Dendritic cell treated with granulocyte-macrophage colony-stimulating factor and Interleukin-4, amounts not matched to agents 40 ng/mL and 50 ng/mL, for 4 days (primary cell): ENCODE measurements at regions not wholly inside any gene's neighbourhood (a gene's known extent, or its start where the extent isn't known, plus 50 kb on each side); places are given as distances from the start of the nearest gene placed in this dataset.

Source experiments
- H3K27ac Mint-ChIP-seq: one replicate; pipeline ENCODE4 v1.8.0; 2022; ENCODE audit warnings: mild to moderate bottlenecking, mixed read lengths
- H3K27me3 Mint-ChIP-seq: one replicate; pipeline ENCODE4 v1.8.0; 2022; ENCODE audit warnings: mild to moderate bottlenecking, mixed read lengths
- H3K36me3 Mint-ChIP-seq: one replicate; pipeline ENCODE4 v1.8.0; 2022; ENCODE audit warnings: low read depth, mixed read lengths
- H3K4me1 Mint-ChIP-seq: one replicate; pipeline ENCODE4 v1.8.0; 2022; ENCODE audit warnings: low read depth, mixed read lengths
- H3K4me3 Mint-ChIP-seq: one replicate; pipeline ENCODE4 v1.8.0; 2022; ENCODE audit warnings: mild to moderate bottlenecking, moderate library complexity, mixed read lengths
- H3K9me3 Mint-ChIP-seq: one replicate; pipeline ENCODE4 v1.8.0; 2022; ENCODE audit warnings: mixed read lengths
- intact Hi-C: fragments of 100-400 bp; cut with micrococcal nuclease; formaldehyde crosslinking; loops from one replicate; pipeline ENCODE4 v1.15.0; 2022

DNA sequence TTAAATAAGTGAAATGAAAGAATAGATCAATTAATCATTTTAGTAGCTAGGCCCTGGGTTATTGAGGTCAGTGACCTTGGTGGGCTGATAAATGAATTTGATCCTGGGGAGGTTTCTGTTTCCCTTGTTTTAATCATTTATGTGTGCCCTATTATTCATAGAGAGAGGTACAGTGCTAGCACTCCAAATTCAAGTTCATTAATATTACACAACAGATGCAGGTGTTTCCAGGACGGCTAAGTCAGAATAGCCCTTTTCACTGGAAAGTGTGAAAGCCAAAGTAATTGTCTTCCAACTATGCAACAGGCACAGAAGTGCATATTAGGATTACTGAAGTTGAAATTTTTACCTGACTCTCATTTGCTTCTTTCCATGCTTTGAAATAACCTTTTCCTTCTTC lies 61.7 kb upstream of the SGK1 start:
- peak overlapping the region; percentile 26 for H3K27ac Mint-ChIP-seq
- no peaks in the 10 kb centered on the region for H3K36me3 Mint-ChIP-seq
- no peak overlapping the region for H3K4me3 Mint-ChIP-seq

DNA sequence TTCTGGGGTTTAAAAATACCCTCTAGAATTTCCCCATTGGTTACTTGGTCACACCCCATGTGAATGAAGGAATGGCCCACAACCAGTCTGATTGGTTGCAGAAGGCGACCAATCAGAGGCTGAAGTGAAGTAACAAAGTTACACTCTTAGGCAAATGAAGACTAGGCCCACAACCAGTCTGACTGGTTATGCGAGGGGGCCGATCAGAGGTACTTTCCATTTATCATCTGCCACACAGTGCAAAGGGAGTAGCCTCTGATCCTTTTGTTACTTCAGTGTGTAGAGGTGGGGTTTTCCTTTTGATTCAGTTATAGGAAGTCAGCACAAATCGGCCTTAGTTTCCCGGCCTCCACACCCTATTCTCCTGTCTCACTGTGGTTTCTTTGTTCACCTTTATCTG lies 61.2 kb upstream of the SGK1 start:
- Mint-ChIP-seq H3K36me3 (no peaks in the 10 kb centered on the region), H3K9me3 (no peaks in the 10 kb centered on the region), H3K4me3 (no peak overlapping the region), H3K27me3 (no peaks in the 10 kb centered on the region), H3K27ac (no peak overlapping the region), H3K4me1 (peaks cover 48% of the 10 kb centered on the region)
- intact Hi-C loops = loop anchor here (5.0 to 10.0 kb wide), 4 partner anchors 38 to 256 kb away; no protein-coding TSS in a partner anchor

More for the DNA sequence above, 61.7 kb upstream of the SGK1 start:
- peaks cover 42% of the 10 kb centered on the region for H3K4me1 Mint-ChIP-seq
- no peaks in the 10 kb centered on the region for H3K9me3 Mint-ChIP-seq
- intact Hi-C loops = loop anchor here (5.0 to 10.0 kb wide), 4 partner anchors 38 to 255 kb away; no protein-coding TSS in a partner anchor
- no peaks in the 10 kb centered on the region for H3K27me3 Mint-ChIP-seq

DNA sequence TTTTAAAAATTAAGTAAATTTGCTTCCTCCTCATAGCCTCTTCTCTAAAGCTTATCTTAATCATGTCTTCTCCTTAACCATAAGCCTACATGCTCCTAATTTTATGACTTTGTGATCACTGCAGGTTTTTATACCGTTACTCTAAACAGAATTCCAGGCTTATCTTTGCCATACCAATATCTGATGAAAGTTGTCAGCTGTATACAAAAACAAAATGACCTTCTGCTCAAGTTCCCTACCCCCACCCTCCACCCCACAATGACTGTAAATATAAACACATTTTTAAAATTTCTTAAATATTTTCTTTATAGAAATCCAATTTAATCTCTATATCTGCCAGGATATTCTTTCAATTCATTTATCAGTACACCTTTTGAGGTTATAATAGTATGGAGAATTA lies 60.5 kb upstream of the SGK1 start:
- Mint-ChIP-seq H3K9me3 (no peaks in the 10 kb centered on the region), H3K4me1 (peaks cover 54% of the 10 kb centered on the region), H3K27me3 (no peaks in the 10 kb centered on the region), H3K4me3 (no peak overlapping the region), H3K27ac (no peak overlapping the region), H3K36me3 (no peaks in the 10 kb centered on the region)
- intact Hi-C loops = loop anchor here (5.0 to 10.0 kb wide), 4 partner anchors 39 to 256 kb away; no protein-coding TSS in a partner anchor

GRCh38 chr6:134376785-134377184 lies 58.9 kb upstream of the SGK1 start:
- Mint-ChIP-seq H3K27me3 (no peaks in the 10 kb centered on the region), H3K9me3 (no peaks in the 10 kb centered on the region), H3K4me1 (peaks cover 70% of the 10 kb centered on the region), H3K4me3 (no peak overlapping the region), H3K36me3 (no peaks in the 10 kb centered on the region), H3K27ac (peak overlapping the region; percentile 28)
- intact Hi-C loops = loop anchor here (5.0 to 10.0 kb wide), 4 partner anchors 41 to 258 kb away; no protein-coding TSS in a partner anchor

DNA sequence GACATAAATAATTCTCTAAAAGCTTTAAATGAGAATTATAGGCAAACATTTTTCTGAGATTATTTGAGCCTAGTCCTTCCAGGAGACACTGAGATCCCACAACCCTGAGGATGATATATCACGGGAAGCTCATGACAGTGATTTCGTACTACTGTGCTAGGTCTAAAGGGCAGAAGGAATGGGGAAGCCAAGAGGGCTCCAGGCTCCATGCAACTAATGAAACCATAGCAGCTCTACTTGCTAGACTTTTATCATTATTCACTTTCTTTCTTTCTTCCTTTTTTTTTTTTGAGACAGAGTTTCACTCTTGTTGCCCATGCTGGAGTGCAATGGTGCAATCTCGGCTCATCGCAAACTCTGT lies 57.3 kb upstream of the SGK1 start:
- intact Hi-C loops = loop anchor here (2.0 to 10.0 kb wide), 5 partner anchors 14 to 260 kb away; no protein-coding TSS in a partner anchor
- no peaks in the 10 kb centered on the region for H3K9me3 Mint-ChIP-seq
- H3K27me3 Mint-ChIP-seq = no peaks in the 10 kb centered on the region
- peaks cover 69% of the 10 kb centered on the region for H3K4me1 Mint-ChIP-seq
- H3K27ac Mint-ChIP-seq = peak overlapping the region; percentile 93
- H3K4me3 Mint-ChIP-seq = no peak overlapping the region
- no peaks in the 10 kb centered on the region for H3K36me3 Mint-ChIP-seq

GRCh38 chr6:134374491-134375219 lies 56.7 kb upstream of the SGK1 start:
- no peaks in the 10 kb centered on the region for H3K27me3 Mint-ChIP-seq
- intact Hi-C loops = loop anchor here (2.0 to 10.0 kb wide), 5 partner anchors 14 to 260 kb away; no protein-coding TSS in a partner anchor
- H3K4me1 Mint-ChIP-seq = peaks cover 68% of the 10 kb centered on the region
- H3K27ac Mint-ChIP-seq = peak overlapping the region; percentile 93
- no peaks in the 10 kb centered on the region for H3K36me3 Mint-ChIP-seq
- no peak overlapping the region for H3K4me3 Mint-ChIP-seq
- no peaks in the 10 kb centered on the region for H3K9me3 Mint-ChIP-seq

- no peak overlapping the region for H3K4me3 Mint-ChIP-seq
- no peaks in the 10 kb centered on the region for H3K36me3 Mint-ChIP-seq
- peak overlapping the region; percentile 93 for H3K27ac Mint-ChIP-seq
- no peaks in the 10 kb centered on the region for H3K9me3 Mint-ChIP-seq
- peaks cover 66% of the 10 kb centered on the region for H3K4me1 Mint-ChIP-seq
- intact Hi-C loops = loop anchor here (2.0 to 10.0 kb wide), 6 partner anchors 15 to 261 kb away; no protein-coding TSS in a partner anchor
- no peaks in the 10 kb centered on the region for H3K27me3 Mint-ChIP-seq
Measured at GRCh38 chr6:134373993-134374392, 56.1 kb upstream of the SGK1 start.

DNA sequence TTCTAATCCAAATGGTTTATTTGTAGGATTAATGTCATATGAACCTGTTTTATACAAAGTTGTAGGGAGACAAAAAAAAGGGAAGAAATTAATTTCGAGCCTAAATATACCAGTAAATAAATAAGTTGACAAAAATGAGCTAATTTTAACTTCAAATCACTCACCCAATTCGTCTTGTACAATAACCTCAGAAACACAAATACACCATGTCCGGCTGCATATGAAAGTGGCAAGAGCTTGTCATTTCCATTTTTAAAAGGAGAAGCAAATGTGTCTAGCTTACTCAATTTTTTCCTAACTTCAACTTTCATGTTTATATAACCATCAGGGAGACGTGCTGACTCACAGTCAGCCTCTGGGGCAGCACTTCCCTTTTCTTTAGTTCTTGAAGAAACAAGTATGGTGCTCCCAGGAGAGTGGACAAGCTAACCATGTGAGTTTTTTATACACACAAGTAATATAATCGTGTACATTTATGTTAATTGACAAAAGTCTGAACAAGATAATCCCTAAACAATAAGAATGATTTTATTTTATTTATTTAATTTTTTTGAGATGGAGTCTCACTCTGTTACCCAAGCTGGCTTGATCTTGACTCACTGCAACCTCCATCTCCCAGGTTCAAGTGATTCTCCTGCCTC lies 55.5 kb upstream of the SGK1 start:
- H3K36me3 Mint-ChIP-seq = no peaks in the 10 kb centered on the region
- intact Hi-C loops = loop anchor here (2.0 to 10.0 kb wide), 5 partner anchors 63 to 261 kb away; no protein-coding TSS in a partner anchor
- H3K27ac Mint-ChIP-seq = peak overlapping the region; percentile 93
- H3K4me1 Mint-ChIP-seq = peaks cover 66% of the 10 kb centered on the region
- H3K9me3 Mint-ChIP-seq = no peaks in the 10 kb centered on the region
- peak overlapping the region; percentile 55 for H3K4me3 Mint-ChIP-seq
- no peaks in the 10 kb centered on the region for H3K27me3 Mint-ChIP-seq

DNA sequence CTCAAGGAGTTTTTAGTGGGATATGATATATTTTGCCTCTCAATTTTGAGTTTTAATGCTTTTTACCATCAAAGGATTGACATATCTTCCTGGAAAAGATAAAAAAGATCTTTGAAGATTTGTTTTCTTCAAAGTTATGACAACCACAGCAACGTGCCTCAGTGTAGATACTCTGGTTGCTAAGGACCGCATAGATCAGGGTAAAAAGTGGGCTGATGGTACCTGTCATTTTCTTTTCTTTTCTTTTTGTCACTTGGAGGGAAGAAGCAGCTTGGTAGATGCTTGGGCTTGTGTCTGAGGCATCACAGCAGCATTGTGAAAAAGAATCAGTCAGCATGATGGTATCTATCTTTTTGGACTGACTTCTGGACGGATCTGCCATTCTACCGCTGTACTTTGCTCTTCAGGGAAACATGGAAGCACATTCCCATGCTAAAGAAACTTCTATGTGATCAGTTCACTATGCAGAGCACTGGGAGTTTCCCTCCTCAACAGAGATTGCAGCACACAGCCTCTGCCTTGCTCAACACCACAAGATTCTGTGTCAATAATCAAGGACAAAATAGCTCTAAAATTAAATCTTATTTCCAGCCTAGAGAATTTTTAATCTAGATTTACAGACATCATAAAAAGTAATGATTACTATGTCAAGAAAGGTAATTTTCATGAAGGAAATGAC lies 54.8 kb upstream of the SGK1 start:
- no peaks in the 10 kb centered on the region for H3K9me3 Mint-ChIP-seq
- H3K27me3 Mint-ChIP-seq = no peaks in the 10 kb centered on the region
- H3K36me3 Mint-ChIP-seq = no peaks in the 10 kb centered on the region
- peak overlapping the region; percentile 55 for H3K4me3 Mint-ChIP-seq
- peaks cover 66% of the 10 kb centered on the region for H3K4me1 Mint-ChIP-seq
- peak overlapping the region; percentile 93 for H3K27ac Mint-ChIP-seq
- intact Hi-C loops = loop anchor here (2.0 to 10.0 kb wide), 5 partner anchors 64 to 262 kb away; no protein-coding TSS in a partner anchor

GRCh38 chr6:134368670-134369069 lies 50.8 kb upstream of the SGK1 start:
- no peak overlapping the region for H3K4me3 Mint-ChIP-seq

More at GRCh38 chr6:134368670-134369069, 50.8 kb upstream of the SGK1 start:
- Mint-ChIP-seq H3K36me3 (no peaks in the 10 kb centered on the region), H3K27ac (no peak overlapping the region), H3K4me1 (peaks cover 35% of the 10 kb centered on the region), H3K9me3 (no peaks in the 10 kb centered on the region), H3K27me3 (no peaks in the 10 kb centered on the region)
- intact Hi-C loops = no loop called here
